Endothelial cell of umbilical vein (primary cell): ENCODE measurements at regions not wholly inside any gene's neighbourhood (a gene's known extent, or its start where the extent isn't known, plus 50 kb on each side); places are given as distances from the start of the nearest gene placed in this dataset.

Experiments
- BruUV-seq: library from RNA; stranded (reverse); fragments of 400-500 nt; replicated peaks from 2 replicates; lab custom pipeline; 2021; lab: Mats Ljungman, UMichigan
- CTCF ChIA-PET: fragments of 300-600, 350-600 bp; sonication (Branson Sonifier 250); formaldehyde crosslinking; loops from one replicate; lab custom pipeline; 2021; ENCODE audit warnings: antibody characterized with exemption, inconsistent platforms; lab: Charles Lee
- POLR2A ChIA-PET: fragments of 300-600, 350-600 bp; sonication (Branson Sonifier 250); formaldehyde crosslinking; loops from one replicate; lab custom pipeline; 2021; ENCODE audit warnings: antibody characterized with exemption, inconsistent platforms; lab: Charles Lee
- DNase-seq: peaks from one replicate; pipeline ENCODE4 v3.0.0-alpha.2; 2011; ENCODE audit warnings: low read depth, low spot score
- FAIRE-seq: peaks from 2 replicates; lab custom pipeline; 2011; peaks lifted over from hg19 to GRCh38; lab: Jason Lieb, UNC
- H2AFZ ChIP-seq: 2 replicates; pipeline ENCODE4 v1.6.0; 2012; ENCODE audit warnings: low read depth, low read length, control low read depth, inconsistent platforms
- H3K27ac ChIP-seq: 2 replicates; pipeline ENCODE4 v1.5.1; 2011; ENCODE audit warnings: low read depth, mild to moderate bottlenecking, control low read depth, low read length, moderate library complexity; ENCODE audit not compliant: insufficient read depth
- H3K27me3 ChIP-seq, 2 experiments: 2 replicates each; pipeline versions ENCODE4 v1.6.0 to v1.6.1; 2011; ENCODE audit warnings: low read length in 2 of 2, mixed read lengths in 1 of 2; ENCODE audit not compliant: control insufficient read depth in 2 of 2, insufficient read depth in 2 of 2
- H3K36me3 ChIP-seq, 2 experiments: 2 replicates in 1 of 2; 3 replicates in 1 of 2; pipeline ENCODE4 v1.5.1; 2011; ENCODE audit warnings: low read length in 2 of 2, mild to moderate bottlenecking in 1 of 2, moderate library complexity in 1 of 2; ENCODE audit not compliant: control insufficient read depth in 2 of 2, insufficient read depth in 2 of 2; ENCODE audit errors: extremely low read depth in 1 of 2
- H3K4me1 ChIP-seq: 3 replicates; pipeline ENCODE4 v1.5.1; 2011; ENCODE audit warnings: mild to moderate bottlenecking, low read length; ENCODE audit not compliant: control insufficient read depth, insufficient read depth; ENCODE audit errors: extremely low read depth
- H3K4me2 ChIP-seq: 2 replicates; pipeline ENCODE4 v1.6.1; 2011; ENCODE audit warnings: low read length, control low read depth, mixed read lengths; ENCODE audit not compliant: insufficient read depth
- H3K4me3 ChIP-seq, 3 experiments: fragments of 200-600 bp in 1 of 3; sonication (generic), shearing (Covaris generic) in 1 of 3; replicated peaks in 1 of 3; 2 replicates each; pipeline ENCODE4 v1.5.1; 2011 to 2016; ENCODE audit warnings: control low read depth in 3 of 3, low read length in 3 of 3, mild to moderate bottlenecking in 2 of 3, inconsistent platforms in 1 of 3, low read depth in 1 of 3, moderate library complexity in 1 of 3; ENCODE audit not compliant: insufficient read depth in 1 of 3
- H3K79me2 ChIP-seq: 2 replicates; pipeline ENCODE4 v1.6.0; 2012; ENCODE audit warnings: low read length, inconsistent platforms; ENCODE audit not compliant: control insufficient read depth, insufficient read depth
- H3K9ac ChIP-seq: replicated peaks from 2 replicates; pipeline ENCODE3; 2011; ENCODE audit warnings: low read length, control low read depth; ENCODE audit not compliant: insufficient read depth; ENCODE audit errors: extremely low read depth
- H3K9me1 ChIP-seq: replicated peaks from 3 replicates; pipeline ENCODE4 v1.6.0; 2011; ENCODE audit warnings: mild to moderate bottlenecking, low read length; ENCODE audit not compliant: control insufficient read depth, insufficient read depth; ENCODE audit errors: extremely low read depth
- H3K9me3 ChIP-seq: replicated peaks from 2 replicates; pipeline ENCODE4 v1.5.1; 2012; ENCODE audit warnings: low read length, inconsistent platforms; ENCODE audit not compliant: control insufficient read depth, insufficient read depth
- H4K20me1 ChIP-seq: replicated peaks from 2 replicates; pipeline ENCODE3; 2011; ENCODE audit warnings: mild to moderate bottlenecking, low read length; ENCODE audit not compliant: control insufficient read depth, insufficient read depth; ENCODE audit errors: extremely low read depth
- CTCF ChIP-seq, 2 donors: IDR thresholded peaks; 1 replicate in 1 of 2; 2 replicates in 1 of 2; pipeline ENCODE4 v1.5.1; 2011; ENCODE audit warnings: low read length in 2 of 2, mild to moderate bottlenecking in 2 of 2, moderate library complexity in 2 of 2, control low read depth in 1 of 2, inconsistent platforms in 1 of 2, low read depth in 1 of 2; ENCODE audit not compliant: insufficient read depth in 1 of 2; ENCODE audit errors: extremely low read depth in 1 of 2
- EZH2 ChIP-seq: IDR thresholded peaks from 2 replicates; pipeline ENCODE4 v1.6.1; 2012; ENCODE audit warnings: borderline replicate concordance, low read depth, mild to moderate bottlenecking, moderate library complexity, low read length, inconsistent platforms; ENCODE audit not compliant: severe bottlenecking
- FOS ChIP-seq: IDR thresholded peaks from 2 replicates; pipeline ENCODE4 v1.6.1; 2011; ENCODE audit warnings: mild to moderate bottlenecking, low read length, moderate library complexity, borderline replicate concordance; ENCODE audit not compliant: insufficient read depth
- GATA2 ChIP-seq: IDR thresholded peaks from 2 replicates; pipeline ENCODE4 v1.7.0; 2011; ENCODE audit warnings: low read depth, mild to moderate bottlenecking, moderate library complexity, mixed read lengths, low read length; ENCODE audit not compliant: insufficient read length, insufficient read depth
- JUN ChIP-seq: IDR thresholded peaks from 2 replicates; pipeline ENCODE4 v1.6.1; 2011; ENCODE audit warnings: borderline replicate concordance, low read depth; ENCODE audit not compliant: insufficient read length, insufficient read depth
- MAX ChIP-seq: IDR thresholded peaks from 2 replicates; pipeline ENCODE4 v1.6.1; 2011; ENCODE audit not compliant: insufficient read depth, insufficient read length
- MYC ChIP-seq: IDR thresholded peaks from one replicate; pipeline ENCODE4 v1.6.1; 2011; ENCODE audit warnings: mild to moderate bottlenecking, low read depth, low read length
- POLR2A ChIP-seq: IDR thresholded peaks from 2 replicates; pipeline ENCODE4 v1.6.1; 2012; ENCODE audit warnings: low read depth, mild to moderate bottlenecking, control low read depth, low read length
- POLR2AphosphoS5 ChIP-seq: IDR thresholded peaks from 2 replicates; pipeline ENCODE4 v1.6.1; 2012; ENCODE audit warnings: low read depth, mild to moderate bottlenecking, control low read depth, low read length, moderate library complexity; ENCODE audit not compliant: insufficient read depth
- dilution Hi-C: fragments of 300-500 bp; cut with MboI; formaldehyde crosslinking; loops from one replicate; pipeline ENCODE4 v1.15.0; 2019; ENCODE audit warnings: low sequenced_read_pairs; ENCODE audit not compliant: extremely low pct_ligation_motif_present
- intact Hi-C: fragments of 100-400 bp; cut with micrococcal nuclease; formaldehyde crosslinking; loops from one replicate; pipeline ENCODE4 v1.10.0; 2022

- intact Hi-C loops: no loop called here
- no peaks in the 10 kb centered on the region for H3K9me1 ChIP-seq
- CTCF ChIA-PET: no interaction called here
- DNase-seq (no peak), FAIRE-seq (no peak)
- H3K4me2 ChIP-seq: no peak overlapping the region
- no peaks in the 10 kb centered on the region for H3K79me2 ChIP-seq
- no peak overlapping the region for H3K4me3 ChIP-seq
- TF ChIP-seq JUN (no peak), GATA2 (no peak), MYC (no peak), CTCF (IDR thresholded peaks at IDR 0.05; ENCODE audit: extremely low read depth in 1 of 2, insufficient read depth in 1 of 2, low read depth in 1 of 2, low read length in 2 of 2) (no peak), EZH2 (no peak), MAX (no peak), POLR2A (no peak), POLR2AphosphoS5 (no peak), FOS (no peak)
- H3K9me3 ChIP-seq: peaks cover 2% of the 10 kb centered on the region
- no peak overlapping the region for H2AFZ ChIP-seq
- no peak overlapping the region for H3K27ac ChIP-seq
- H4K20me1 ChIP-seq: no peaks in the 10 kb centered on the region
- dilution Hi-C loops: no loop called here
- POLR2A ChIA-PET: no interaction called here
- H3K27me3 ChIP-seq: no peaks in the 10 kb centered on the region
- H3K9ac ChIP-seq: no peak overlapping the region
- no TSS peak for BruUV-seq
- no peaks in the 10 kb centered on the region for H3K4me1 ChIP-seq
- no peaks in the 10 kb centered on the region for H3K36me3 ChIP-seq
Observed at GRCh38 chr6:101224751-101225150, 168.8 kb upstream of the GRIK2 start.
